ENCODE measurements at regions not wholly inside any gene's neighbourhood (a gene's known extent, or its start where the extent isn't known, plus 50 kb on each side); places are given as distances from the start of the nearest gene placed in this dataset.

- Histone ChIP-seq H4K8ac (replicated peaks; ENCODE audit: insufficient read length, low read depth, low read length) (no peak overlapping the region), H2AK5ac (ENCODE audit: insufficient read length, low read length) (no peak overlapping the region), H2AFZ (ENCODE audit: low read length) (no peak overlapping the region), H3K9ac (ENCODE audit: extremely low read depth, insufficient read length, low read length) (no peak overlapping the region), H3K27me3 (ENCODE audit: insufficient read depth, low read length) (no peaks in the 10 kb centered on the region), H4K91ac (ENCODE audit: insufficient read length, low read depth, low read length) (no peak overlapping the region), H3K79me1 (ENCODE audit: insufficient read depth, low read depth, low read length, poor library complexity, severe bottlenecking) (no peaks in the 10 kb centered on the region), H3K79me2 (ENCODE audit: insufficient read depth, low read length) (peaks cover 1% of the 10 kb centered on the region; the same call in 1 of the 2 replicates), H3K18ac (ENCODE audit: insufficient read length, low read depth, low read length) (no peak overlapping the region), H3K9me3 (ENCODE audit: control insufficient read depth, low read depth, low read length) (no peaks in the 10 kb centered on the region), H2BK15ac (ENCODE audit: low read depth, low read length) (no peak overlapping the region), H4K20me1 (ENCODE audit: control insufficient read depth, insufficient read depth, insufficient read length) (no peaks in the 10 kb centered on the region), H2BK20ac (ENCODE audit: low read depth, low read length, poor library complexity, severe bottlenecking) (no peak overlapping the region), H2BK120ac (ENCODE audit: low read depth, low read length, poor library complexity, severe bottlenecking) (no peak overlapping the region), H3K4me2 (ENCODE audit: insufficient read depth, insufficient read length, low read length) (no peak overlapping the region), H2BK5ac (ENCODE audit: insufficient read length, low read length) (no peak overlapping the region), H3T11ph (ENCODE audit: low read length) (no peak overlapping the region), H3K4ac (ENCODE audit: low read depth, low read length) (no peak overlapping the region), H3K23me2 (ENCODE audit: insufficient read length, low read depth, low read length, poor library complexity, severe bottlenecking) (no peaks in the 10 kb centered on the region), H3K27ac (ENCODE audit: insufficient read length, low read depth, low read length) (no peak overlapping the region), H4K5ac (ENCODE audit: insufficient read length, low read depth, low read length) (no peak overlapping the region), H3K56ac (ENCODE audit: insufficient read length, low read depth, low read length) (no peak overlapping the region), H3K4me1 (ENCODE audit: insufficient read depth, low read length) (no peaks in the 10 kb centered on the region), H2BK12ac (ENCODE audit: insufficient read length, low read depth, low read length) (no peak overlapping the region), H3K14ac (ENCODE audit: insufficient read depth, low read length) (no peak overlapping the region), H3K23ac (ENCODE audit: insufficient read length, low read depth, low read length) (no peak overlapping the region)
- no peak for DNase-seq
- TF ChIP-seq CTCF (conservative IDR thresholded peaks at IDR 0.05): no peak
- H3K4me1 Mint-ChIP-seq: no peaks in the 10 kb centered on the region; a peak in 1 of 4 replicates
- H3K36me3 Mint-ChIP-seq (ENCODE audit: insufficient read depth in 1 of 3, low read depth in 3 of 3): no peaks in the 10 kb centered on the region
- H3K27ac Mint-ChIP-seq: no peak overlapping the region
- no peaks in the 10 kb centered on the region for H3K27me3 Mint-ChIP-seq (ENCODE audit: low read depth)
- H3K4me3 Mint-ChIP-seq: no peak overlapping the region
- H3K9me3 Mint-ChIP-seq: no peaks in the 10 kb centered on the region
- WGBS (ENCODE audit: extremely low coverage, insufficient read length, low lambda C conversion rate): no CpG with 5 or more reads among the region's 7 CpGs
These were observed 284.6 kb downstream of the PTBP2 start for GRCh38 chr1:97006044-97006661.

All from H9 (cell line).